A549 (cell line): ENCODE measurements at regions not wholly inside any gene's neighbourhood (a gene's known extent, or its start where the extent isn't known, plus 50 kb on each side); places are given as distances from the start of the nearest gene placed in this dataset.

ENCODE experiments used
- CEBPB ChIP-seq, 2 experiments: fragments of >200 bp in 1 of 2; sonication (Bioruptor Twin) in 1 of 2; formaldehyde crosslinking in 1 of 2; IDR thresholded peaks; 2 replicates each; pipeline ENCODE4 v1.6.1; 2012 to 2016
- CHD4 ChIP-seq: fragments of 200-600 bp; sonication (generic); IDR thresholded peaks from 2 replicates; pipeline ENCODE4 v1.6.1; 2016; ENCODE audit warnings: antibody characterized with exemption, mild to moderate bottlenecking, borderline replicate concordance
- JUNB ChIP-seq: fragments of >200 bp; sonication (Bioruptor Twin); formaldehyde crosslinking; IDR thresholded peaks from 2 replicates; pipeline ENCODE4 v1.6.1; 2016
- MYC ChIP-seq: IDR thresholded peaks from 2 replicates; pipeline ENCODE4 v1.6.1; 2012; ENCODE audit warnings: mild to moderate bottlenecking, inconsistent platforms, low read length, improper control_type of control experiment, borderline replicate concordance
- POLR2A ChIP-seq: IDR thresholded peaks from 2 replicates; pipeline ENCODE4 v1.6.1; 2012; ENCODE audit warnings: mild to moderate bottlenecking, low read length
- RAD21 ChIP-seq, 2 experiments: fragments of >200 bp in 1 of 2; sonication (Bioruptor Twin) in 1 of 2; formaldehyde crosslinking in 1 of 2; IDR thresholded peaks in 1 of 2; conservative IDR thresholded peaks in 1 of 2; 2 replicates in 1 of 2; 3 replicates in 1 of 2; pipeline ENCODE4 v1.6.1; 2012 to 2018; ENCODE audit warnings: inconsistent platforms in 1 of 2
- RCOR1 ChIP-seq: fragments of 150-350 bp; IDR thresholded peaks from 2 replicates; pipeline ENCODE4 v1.6.1; 2014; ENCODE audit warnings: antibody characterized with exemption, low read length, low read depth
- RFX5 ChIP-seq: fragments of 450-650 bp; IDR thresholded peaks from 2 replicates; pipeline ENCODE4 v1.7.1; 2014; ENCODE audit warnings: antibody characterized with exemption, mild to moderate bottlenecking, moderate library complexity
- TF ChIP-seq, protein P1 (sequence below): fragments of >200 bp; sonication (Bioruptor Twin); formaldehyde crosslinking; IDR thresholded peaks from 3 replicates; pipeline ENCODE4 v1.5.1; 2016
- TF ChIP-seq, protein P2 (sequence below): fragments of 150-350 bp; IDR thresholded peaks from 2 replicates; pipeline ENCODE4 v1.6.1; 2014; ENCODE audit warnings: low read depth, mild to moderate bottlenecking, low read length
- TF ChIP-seq, protein P3 (sequence below): fragments of >200 bp; sonication (Bioruptor Twin); formaldehyde crosslinking; IDR thresholded peaks from 3 replicates; pipeline ENCODE4 v1.6.1; 2016
- TF ChIP-seq, protein P4 (sequence below): IDR thresholded peaks from 2 replicates; pipeline ENCODE4 v1.6.1; 2012

DNA sequence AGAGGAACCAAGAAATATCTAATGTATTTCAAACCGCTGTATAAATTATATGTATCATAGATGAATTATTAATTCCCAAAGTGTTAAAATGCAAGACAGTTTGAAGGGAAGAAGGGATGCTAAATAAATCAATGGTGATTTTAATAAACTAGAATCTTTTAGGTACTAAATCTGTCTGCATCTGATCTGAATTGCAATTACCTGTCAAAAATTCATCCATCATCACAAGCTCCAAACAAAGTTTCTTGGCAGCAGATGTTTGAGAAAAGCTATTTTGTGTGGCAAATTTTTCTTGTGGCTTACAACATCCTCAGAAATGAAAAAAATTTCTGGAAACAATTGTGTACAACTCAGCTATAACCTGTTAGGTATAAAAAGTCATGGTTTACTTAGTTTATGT is 816.0 kb upstream of the NDST4 start:
- TF ChIP-seq, protein P1, sequence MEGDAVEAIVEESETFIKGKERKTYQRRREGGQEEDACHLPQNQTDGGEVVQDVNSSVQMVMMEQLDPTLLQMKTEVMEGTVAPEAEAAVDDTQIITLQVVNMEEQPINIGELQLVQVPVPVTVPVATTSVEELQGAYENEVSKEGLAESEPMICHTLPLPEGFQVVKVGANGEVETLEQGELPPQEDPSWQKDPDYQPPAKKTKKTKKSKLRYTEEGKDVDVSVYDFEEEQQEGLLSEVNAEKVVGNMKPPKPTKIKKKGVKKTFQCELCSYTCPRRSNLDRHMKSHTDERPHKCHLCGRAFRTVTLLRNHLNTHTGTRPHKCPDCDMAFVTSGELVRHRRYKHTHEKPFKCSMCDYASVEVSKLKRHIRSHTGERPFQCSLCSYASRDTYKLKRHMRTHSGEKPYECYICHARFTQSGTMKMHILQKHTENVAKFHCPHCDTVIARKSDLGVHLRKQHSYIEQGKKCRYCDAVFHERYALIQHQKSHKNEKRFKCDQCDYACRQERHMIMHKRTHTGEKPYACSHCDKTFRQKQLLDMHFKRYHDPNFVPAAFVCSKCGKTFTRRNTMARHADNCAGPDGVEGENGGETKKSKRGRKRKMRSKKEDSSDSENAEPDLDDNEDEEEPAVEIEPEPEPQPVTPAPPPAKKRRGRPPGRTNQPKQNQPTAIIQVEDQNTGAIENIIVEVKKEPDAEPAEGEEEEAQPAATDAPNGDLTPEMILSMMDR = no peak
- TF ChIP-seq, protein P2, sequence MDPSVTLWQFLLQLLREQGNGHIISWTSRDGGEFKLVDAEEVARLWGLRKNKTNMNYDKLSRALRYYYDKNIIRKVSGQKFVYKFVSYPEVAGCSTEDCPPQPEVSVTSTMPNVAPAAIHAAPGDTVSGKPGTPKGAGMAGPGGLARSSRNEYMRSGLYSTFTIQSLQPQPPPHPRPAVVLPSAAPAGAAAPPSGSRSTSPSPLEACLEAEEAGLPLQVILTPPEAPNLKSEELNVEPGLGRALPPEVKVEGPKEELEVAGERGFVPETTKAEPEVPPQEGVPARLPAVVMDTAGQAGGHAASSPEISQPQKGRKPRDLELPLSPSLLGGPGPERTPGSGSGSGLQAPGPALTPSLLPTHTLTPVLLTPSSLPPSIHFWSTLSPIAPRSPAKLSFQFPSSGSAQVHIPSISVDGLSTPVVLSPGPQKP = no peak
- TF ChIP-seq CHD4 (no peak), RAD21 (conservative IDR thresholded peaks at IDR 0.05 in 1 of 2, IDR thresholded peaks at IDR 0.05 in 1 of 2) (no peak), MYC (no peak), JUNB (no peak), RFX5 (no peak), RCOR1 (no peak), CEBPB (IDR thresholded peaks at IDR 0.05) (no peak), POLR2A (no peak)
- TF ChIP-seq, protein P3, sequence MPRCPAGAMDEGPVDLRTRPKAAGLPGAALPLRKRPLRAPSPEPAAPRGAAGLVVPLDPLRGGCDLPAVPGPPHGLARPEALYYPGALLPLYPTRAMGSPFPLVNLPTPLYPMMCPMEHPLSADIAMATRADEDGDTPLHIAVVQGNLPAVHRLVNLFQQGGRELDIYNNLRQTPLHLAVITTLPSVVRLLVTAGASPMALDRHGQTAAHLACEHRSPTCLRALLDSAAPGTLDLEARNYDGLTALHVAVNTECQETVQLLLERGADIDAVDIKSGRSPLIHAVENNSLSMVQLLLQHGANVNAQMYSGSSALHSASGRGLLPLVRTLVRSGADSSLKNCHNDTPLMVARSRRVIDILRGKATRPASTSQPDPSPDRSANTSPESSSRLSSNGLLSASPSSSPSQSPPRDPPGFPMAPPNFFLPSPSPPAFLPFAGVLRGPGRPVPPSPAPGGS = no peak
- TF ChIP-seq, protein P4, sequence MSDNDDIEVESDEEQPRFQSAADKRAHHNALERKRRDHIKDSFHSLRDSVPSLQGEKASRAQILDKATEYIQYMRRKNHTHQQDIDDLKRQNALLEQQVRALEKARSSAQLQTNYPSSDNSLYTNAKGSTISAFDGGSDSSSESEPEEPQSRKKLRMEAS = no peak
